ENCODE measurements at regions not wholly inside any gene's neighbourhood (a gene's known extent, or its start where the extent isn't known, plus 50 kb on each side); places are given as distances from the start of the nearest gene placed in this dataset.

- TF ChIP-seq ZNF672 (CRISPR knock-in tag; IDR thresholded peaks at IDR 0.05) (no peak), ZNF746 (CRISPR knock-in tag; IDR thresholded peaks at IDR 0.05) (no peak)
These were observed 795.3 kb upstream of the ARRDC4 start (continued) for GRCh38 chr15:97165205-97165604.

DNA sequence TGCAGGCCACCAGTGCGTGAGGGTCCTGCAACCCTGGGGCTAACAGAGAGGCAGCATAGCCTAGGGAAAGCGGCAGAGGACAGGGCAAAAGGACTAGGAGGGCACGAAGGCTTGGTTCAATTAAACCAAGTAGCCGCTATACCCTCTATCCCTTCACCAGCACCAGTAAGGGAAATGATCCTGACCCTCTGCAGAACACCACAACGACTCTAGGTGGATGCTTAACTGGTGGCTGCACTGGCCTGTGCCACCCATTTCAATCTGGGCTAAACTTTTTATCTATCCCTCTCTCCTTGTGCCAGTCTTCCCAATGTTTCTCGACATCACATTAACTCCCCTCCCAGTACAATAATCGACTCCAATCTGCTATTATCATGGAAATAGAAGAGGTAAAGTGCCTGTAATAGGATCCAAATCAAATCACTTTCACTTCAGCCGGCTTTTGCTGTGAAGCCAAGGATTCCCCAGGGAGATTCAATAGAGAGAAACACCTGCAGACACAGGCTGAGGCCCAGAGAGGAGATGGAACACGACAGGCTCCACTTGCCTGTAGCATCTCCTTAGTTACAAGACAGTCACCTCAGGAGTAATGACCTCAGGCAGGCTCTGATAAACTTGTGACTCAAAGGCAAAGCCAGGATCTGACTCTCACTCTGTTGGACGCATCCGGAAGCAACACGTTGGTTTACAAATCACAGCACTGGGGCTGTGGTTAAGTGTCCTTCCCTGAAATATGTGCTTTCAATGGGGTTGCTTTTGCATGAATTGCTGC is 791.6 kb upstream of the ARRDC4 start:
- H4K20me1 ChIP-seq (ENCODE audit: insufficient read depth, low read length) = no peaks in the 10 kb centered on the region
- intact Hi-C loops (cut with micrococcal nuclease; ENCODE audit: unreplicated experiment) = no loop called here
- no peaks in the 10 kb centered on the region for H3K79me2 ChIP-seq (ENCODE audit: insufficient read depth, low read length)
- in situ Hi-C loops (cut with HindIII; ENCODE audit: extremely low pct_ligation_motif_present, low pct_unique_long_range_greater_than_20kb) = no loop called here
- no peaks in the 10 kb centered on the region for H3K36me3 ChIP-seq (replicated peaks in 1 of 2; ENCODE audit: control insufficient read depth in 1 of 2, insufficient read depth in 2 of 2, low read length in 2 of 2)
- POLR2A ChIA-PET = no interaction called here
- H2AFZ ChIP-seq (ENCODE audit: low read length) = no peak overlapping the region
- BruUV-seq (replicated peaks) = no TSS peak
- no peaks in the 10 kb centered on the region for H3K4me1 ChIP-seq (ENCODE audit: insufficient read depth, low read length)
- ATAC-seq (no peak), DNase-seq (ENCODE audit: low spot score) (no peak), FAIRE-seq (no peak)
- no peaks in the 10 kb centered on the region for H3K27me3 ChIP-seq (ENCODE audit: control insufficient read depth in 1 of 2, insufficient read depth in 2 of 2, low read length in 2 of 2)
- WGBS (ENCODE audit: low lambda C conversion rate) = 3% methylated on average over 8 of the region's 12 CpGs
- H3K9me3 ChIP-seq (ENCODE audit: low read length) = peaks cover 64% of the 10 kb centered on the region
- H3K27ac ChIP-seq (ENCODE audit: extremely low read length, insufficient read depth, low read length) = no peak overlapping the region
- H3K4me2 ChIP-seq (ENCODE audit: low read depth, low read length) = no peak overlapping the region
- no peak overlapping the region for H3K4me3 ChIP-seq (replicated peaks in 1 of 3; ENCODE audit: insufficient read depth in 1 of 3, low read depth in 2 of 3, low read length in 3 of 3)
- CTCF ChIA-PET (ENCODE audit: low intra/inter-chr PET ratio, low total read pairs) = no interaction called here
- H3K9ac ChIP-seq (ENCODE audit: insufficient read depth, low read depth, low read length) = no peak overlapping the region
- no peak for TF ChIP-seq RCOR2 (CRISPR knock-in tag; IDR thresholded peaks at IDR 0.05)
- no peak for TF ChIP-seq PAF1 (CRISPR knock-in tag; IDR thresholded peaks at IDR 0.05)
- TF ChIP-seq MXD4 (CRISPR knock-in tag; IDR thresholded peaks at IDR 0.05) = no peak
- TF ChIP-seq ZBTB40 (IDR thresholded peaks at IDR 0.05) = no peak
- TF ChIP-seq ZBTB40 (CRISPR knock-in tag; IDR thresholded peaks at IDR 0.05) = no peak
- no peak for TF ChIP-seq CBX2 (IDR thresholded peaks at IDR 0.05; ENCODE audit: low read depth, low read length)
- no peak for TF ChIP-seq CBX2 (CRISPR knock-in tag; IDR thresholded peaks at IDR 0.05; ENCODE audit: low read depth)
- no peak for TF ChIP-seq ZNF432 (CRISPR knock-in tag; IDR thresholded peaks at IDR 0.05; ENCODE audit: borderline replicate concordance)
- no peak for TF ChIP-seq EHMT2 (IDR thresholded peaks at IDR 0.05; ENCODE audit: borderline replicate concordance, low read depth, low read length)
- no peak for TF ChIP-seq CTCF (CRISPR knock-in tag; IDR thresholded peaks at IDR 0.05)
- TF ChIP-seq ZNF343 (CRISPR knock-in tag; IDR thresholded peaks at IDR 0.05) = no peak

Measured in HepG2 (cell line).